SU-DHL-6 (cell line): ENCODE measurements at regions not wholly inside any gene's neighbourhood (a gene's known extent, or its start where the extent isn't known, plus 50 kb on each side); places are given as distances from the start of the nearest gene placed in this dataset.

Experiments used
- H2AFZ ChIP-seq: fragments of 200-600 bp; sonication (generic); 2 replicates; pipeline ENCODE4 v1.6.1; 2014; ENCODE audit warnings: low read depth, mild to moderate bottlenecking, moderate library complexity, mixed read lengths, antibody characterized with exemption, low read length; ENCODE audit not compliant: severe bottlenecking
- H3F3A ChIP-seq: fragments of 200-600 bp; shearing (Covaris generic); 2 replicates; pipeline ENCODE4 v1.6.0; 2016; ENCODE audit warnings: antibody characterized with exemption, mild to moderate bottlenecking; ENCODE audit not compliant: insufficient read depth
- H3K27ac ChIP-seq: fragments of 200-600 bp; sonication (generic); 2 replicates; pipeline ENCODE4 v1.5.1; 2016; ENCODE audit warnings: low read depth, mild to moderate bottlenecking, low read length, moderate library complexity, mixed read lengths
- H3K27me3 ChIP-seq: fragments of 200-600 bp; sonication (generic), shearing (Covaris generic); 2 replicates; pipeline ENCODE4 v1.6.0; 2014; ENCODE audit warnings: mild to moderate bottlenecking, low read length
- H3K36me3 ChIP-seq: fragments of 200-600 bp; sonication (generic); 2 replicates; pipeline ENCODE4 v1.6.1; 2014; ENCODE audit warnings: mild to moderate bottlenecking, low read length, mixed read lengths
- H3K4me2 ChIP-seq: fragments of 300-600, 200-600 bp; shearing (Covaris generic), sonication (generic); 2 replicates; pipeline ENCODE4 v1.6.0; 2014; ENCODE audit warnings: low read length, low read depth, mild to moderate bottlenecking; ENCODE audit not compliant: poor library complexity, severe bottlenecking
- H3K4me3 ChIP-seq: fragments of 200-600 bp; sonication (generic); 2 replicates; pipeline ENCODE4 v1.5.1; 2014; ENCODE audit warnings: antibody characterized with exemption, low read length, mild to moderate bottlenecking, mixed read lengths; ENCODE audit not compliant: insufficient read depth, poor library complexity, severe bottlenecking
- H3K79me2 ChIP-seq: fragments of 200-600 bp; sonication (generic); 2 replicates; pipeline ENCODE4 v1.6.1; 2014; ENCODE audit warnings: mild to moderate bottlenecking, low read length, moderate library complexity; ENCODE audit not compliant: insufficient read depth
- H3K9ac ChIP-seq: fragments of 200-600 bp; sonication (generic); 2 replicates; pipeline ENCODE4 v1.7.0; 2014; ENCODE audit warnings: mild to moderate bottlenecking, low read length
- H3K9me2 ChIP-seq: fragments of 200-600 bp; sonication (generic); replicated peaks from 2 replicates; pipeline ENCODE4 v1.6.1; 2014; ENCODE audit warnings: low read length; ENCODE audit not compliant: insufficient read depth
- H3K9me3 ChIP-seq: fragments of 200-600 bp; sonication (generic); 2 replicates; pipeline ENCODE4 v1.6.1; 2014; ENCODE audit warnings: low read length, mixed read lengths; ENCODE audit not compliant: insufficient read depth
- H4K20me1 ChIP-seq: fragments of 200-600 bp; sonication (generic); 2 replicates; pipeline ENCODE4 v1.6.1; 2014; ENCODE audit warnings: low read depth, mild to moderate bottlenecking, antibody characterized with exemption, low read length, moderate library complexity, mixed read lengths
- EZH2phosphoT487 ChIP-seq: fragments of 200-600 bp; sonication (generic), shearing (Covaris generic); conservative IDR thresholded peaks from 2 replicates; pipeline ENCODE4 v1.6.1; 2018; ENCODE audit warnings: mild to moderate bottlenecking, antibody characterized with exemption, low read length, moderate library complexity, mixed read lengths
- TF ChIP-seq, protein P1 (sequence below): fragments of 200-600 bp; sonication (generic); IDR thresholded peaks from one replicate; pipeline ENCODE4 v1.5.1; 2017; ENCODE audit warnings: antibody characterized with exemption, mild to moderate bottlenecking, low read length, moderate library complexity; ENCODE audit not compliant: insufficient read depth, poor library complexity, severe bottlenecking

- no peak overlapping the region for H3K27ac ChIP-seq
- no peaks in the 10 kb centered on the region for H4K20me1 ChIP-seq
- H3K4me3 ChIP-seq, result no peak overlapping the region
- no peak for TF ChIP-seq EZH2phosphoT487
- TF ChIP-seq, protein P1, sequence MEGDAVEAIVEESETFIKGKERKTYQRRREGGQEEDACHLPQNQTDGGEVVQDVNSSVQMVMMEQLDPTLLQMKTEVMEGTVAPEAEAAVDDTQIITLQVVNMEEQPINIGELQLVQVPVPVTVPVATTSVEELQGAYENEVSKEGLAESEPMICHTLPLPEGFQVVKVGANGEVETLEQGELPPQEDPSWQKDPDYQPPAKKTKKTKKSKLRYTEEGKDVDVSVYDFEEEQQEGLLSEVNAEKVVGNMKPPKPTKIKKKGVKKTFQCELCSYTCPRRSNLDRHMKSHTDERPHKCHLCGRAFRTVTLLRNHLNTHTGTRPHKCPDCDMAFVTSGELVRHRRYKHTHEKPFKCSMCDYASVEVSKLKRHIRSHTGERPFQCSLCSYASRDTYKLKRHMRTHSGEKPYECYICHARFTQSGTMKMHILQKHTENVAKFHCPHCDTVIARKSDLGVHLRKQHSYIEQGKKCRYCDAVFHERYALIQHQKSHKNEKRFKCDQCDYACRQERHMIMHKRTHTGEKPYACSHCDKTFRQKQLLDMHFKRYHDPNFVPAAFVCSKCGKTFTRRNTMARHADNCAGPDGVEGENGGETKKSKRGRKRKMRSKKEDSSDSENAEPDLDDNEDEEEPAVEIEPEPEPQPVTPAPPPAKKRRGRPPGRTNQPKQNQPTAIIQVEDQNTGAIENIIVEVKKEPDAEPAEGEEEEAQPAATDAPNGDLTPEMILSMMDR, result no peak
- H3K36me3 ChIP-seq, result no peaks in the 10 kb centered on the region
- H2AFZ ChIP-seq, result no peak overlapping the region
- H3K27me3 ChIP-seq, result no peaks in the 10 kb centered on the region
- H3K9ac ChIP-seq, result no peak overlapping the region
- no peaks in the 10 kb centered on the region for H3K9me3 ChIP-seq
- H3K9me2 ChIP-seq, result no peaks in the 10 kb centered on the region
- H3F3A ChIP-seq, result no peaks in the 10 kb centered on the region
- H3K79me2 ChIP-seq, result no peaks in the 10 kb centered on the region
- no peak overlapping the region for H3K4me2 ChIP-seq
Observed at GRCh38 chr1:87165177-87165576, 163.5 kb upstream of the LMO4 start.

DNA sequence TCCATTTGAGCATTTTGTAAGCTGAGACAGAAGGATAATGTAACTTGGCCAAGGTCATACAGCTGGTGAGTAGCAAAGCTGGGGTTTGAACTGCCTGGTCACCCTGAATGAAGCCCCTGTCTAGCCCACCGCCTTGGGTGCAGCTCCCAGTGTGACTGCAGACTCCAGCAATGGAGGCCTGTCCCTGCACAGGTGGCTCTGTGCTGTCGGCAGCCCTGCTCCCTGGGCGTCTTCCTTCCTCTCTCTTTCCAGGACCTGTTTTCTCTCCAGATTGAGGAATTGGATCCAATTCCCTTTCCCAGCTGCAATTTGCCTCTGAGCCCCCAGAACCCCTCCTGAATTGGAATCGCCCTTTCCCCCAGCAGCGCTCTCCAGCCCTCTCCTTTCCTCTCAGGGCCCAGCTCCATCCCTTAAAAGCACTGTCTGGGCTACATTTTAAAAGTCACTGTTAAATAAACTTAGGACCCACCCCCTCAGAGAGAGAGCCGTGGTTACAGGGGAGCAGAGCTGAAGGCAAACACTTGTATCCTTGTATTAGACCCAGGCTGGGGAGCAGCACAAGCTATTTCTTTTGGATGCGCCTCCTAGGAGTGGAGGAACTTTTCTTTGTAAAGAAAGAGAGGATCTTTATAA is 161.4 kb upstream of the LMO4 start:
- H3F3A ChIP-seq, result no peaks in the 10 kb centered on the region
- H3K27ac ChIP-seq, result no peak overlapping the region
- no peaks in the 10 kb centered on the region for H3K9me2 ChIP-seq
- H3K9ac ChIP-seq, result no peak overlapping the region
- no peak for TF ChIP-seq EZH2phosphoT487
- TF ChIP-seq, protein P1, result no peak
- H3K4me3 ChIP-seq, result no peak overlapping the region
- no peak overlapping the region for H2AFZ ChIP-seq
- H3K79me2 ChIP-seq, result no peaks in the 10 kb centered on the region
- no peaks in the 10 kb centered on the region for H3K36me3 ChIP-seq
- H4K20me1 ChIP-seq, result no peaks in the 10 kb centered on the region
- no peak overlapping the region for H3K4me2 ChIP-seq
- no peaks in the 10 kb centered on the region for H3K27me3 ChIP-seq
- H3K9me3 ChIP-seq, result no peaks in the 10 kb centered on the region

DNA sequence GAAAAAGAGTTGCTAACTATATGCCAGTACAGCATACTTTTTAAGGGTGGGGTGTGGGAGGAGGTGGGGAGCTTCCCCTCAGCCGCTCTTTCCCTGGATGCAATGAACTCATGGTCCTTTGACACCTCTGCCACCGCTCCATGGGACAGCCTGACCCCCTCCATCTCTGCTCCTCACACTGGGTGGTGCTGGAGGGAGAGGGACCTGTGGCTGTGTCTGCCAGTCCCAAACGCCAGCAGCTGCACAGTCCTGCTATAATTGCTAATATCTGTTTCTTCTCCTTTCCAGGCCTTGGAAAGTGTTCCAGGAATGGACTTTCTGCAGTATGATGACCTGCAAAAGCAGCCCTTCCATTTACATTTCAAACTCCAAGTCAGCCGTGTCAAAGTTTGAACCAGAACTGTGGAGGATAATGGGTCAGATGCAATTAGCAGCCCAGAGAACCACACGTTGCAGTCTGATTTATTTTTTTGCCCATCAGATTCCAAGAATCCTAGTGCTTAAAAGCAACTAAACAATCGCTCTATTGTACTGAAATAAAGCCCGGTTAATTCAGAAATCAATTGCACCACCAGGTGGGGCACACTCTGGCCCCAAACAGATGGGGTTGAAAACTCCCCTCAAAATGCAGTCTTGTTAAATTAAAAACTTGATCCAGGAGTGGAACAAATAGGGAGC is 160.7 kb upstream of the LMO4 start:
- no peak overlapping the region for H3K4me2 ChIP-seq
- H3K4me3 ChIP-seq, result no peak overlapping the region
- TF ChIP-seq, protein P1, result no peak
- no peak for TF ChIP-seq EZH2phosphoT487
- H3K9me2 ChIP-seq, result no peaks in the 10 kb centered on the region
- no peaks in the 10 kb centered on the region for H4K20me1 ChIP-seq
- no peaks in the 10 kb centered on the region for H3F3A ChIP-seq
- H3K79me2 ChIP-seq, result no peaks in the 10 kb centered on the region
- H3K27me3 ChIP-seq, result no peaks in the 10 kb centered on the region
- H3K9me3 ChIP-seq, result no peaks in the 10 kb centered on the region
- no peaks in the 10 kb centered on the region for H3K36me3 ChIP-seq
- H3K27ac ChIP-seq, result no peak overlapping the region
- no peak overlapping the region for H3K9ac ChIP-seq
- no peak overlapping the region for H2AFZ ChIP-seq
